CD14-positive monocyte (primary cell): ENCODE measurements at regions not wholly inside any gene's neighbourhood (a gene's known extent, or its start where the extent isn't known, plus 50 kb on each side); places are given as distances from the start of the nearest gene placed in this dataset.

ENCODE experiments used
- DNase-seq, 3 donors: peaks; one replicate each; pipeline ENCODE4 v3.0.0-alpha.2; 2011 to 2022
- H2AFZ ChIP-seq: 2 replicates; pipeline ENCODE4 v1.6.0; 2012; ENCODE audit warnings: mild to moderate bottlenecking, low read depth, low read length, inconsistent platforms; ENCODE audit not compliant: insufficient read depth, poor library complexity, severe bottlenecking
- H3K27ac ChIP-seq, 2 donors: 1 replicate in 1 of 2; 2 replicates in 1 of 2; pipeline ENCODE4 v1.5.1; 2012 to 2013; ENCODE audit warnings: low read length in 2 of 2, control low read depth in 1 of 2, inconsistent platforms in 1 of 2, low read depth in 1 of 2, mild to moderate bottlenecking in 1 of 2
- H3K27me3 ChIP-seq, 2 donors: one replicate each; pipeline versions ENCODE4 v1.6.0 to v1.6.1; 2011 to 2013; ENCODE audit warnings: low read length in 2 of 2; ENCODE audit not compliant: control insufficient read depth in 2 of 2, insufficient read depth in 2 of 2
- H3K36me3 ChIP-seq, 2 donors: replicated peaks in 1 of 2; 1 replicate in 1 of 2; 2 replicates in 1 of 2; pipeline versions ENCODE4 v1.5.1 to v1.6.1; 2012 to 2013; ENCODE audit warnings: low read length in 2 of 2, control low read depth in 1 of 2, inconsistent platforms in 1 of 2, mild to moderate bottlenecking in 1 of 2; ENCODE audit not compliant: insufficient read depth in 2 of 2, control insufficient read depth in 1 of 2
- H3K4me1 ChIP-seq, 2 donors: 1 replicate in 1 of 2; 2 replicates in 1 of 2; pipeline versions ENCODE4 v1.5.1 to v1.6.1; 2012 to 2013; ENCODE audit warnings: low read length in 2 of 2, control low read depth in 1 of 2, inconsistent platforms in 1 of 2, mild to moderate bottlenecking in 1 of 2, moderate library complexity in 1 of 2; ENCODE audit not compliant: insufficient read depth in 2 of 2, control insufficient read depth in 1 of 2
- H3K4me2 ChIP-seq: replicated peaks from 2 replicates; pipeline ENCODE3; 2012; ENCODE audit warnings: low read length, moderate library complexity, mild to moderate bottlenecking; ENCODE audit not compliant: poor library complexity, severe bottlenecking; ENCODE audit errors: extremely low read depth
- H3K4me3 ChIP-seq, 3 experiments: fragments of 200-600 bp in 1 of 3; sonication (generic) in 1 of 3; replicated peaks in 1 of 3; 1 replicate in 2 of 3; 2 replicates in 1 of 3; pipeline ENCODE4 v1.5.1; 2011 to 2013; ENCODE audit warnings: low read length in 3 of 3, mild to moderate bottlenecking in 3 of 3, control low read depth in 2 of 3, low read depth in 2 of 3, inconsistent platforms in 1 of 3, moderate library complexity in 1 of 3
- H3K79me2 ChIP-seq: 2 replicates; pipeline ENCODE4 v1.6.0; 2012; ENCODE audit warnings: mild to moderate bottlenecking, control low read depth, inconsistent platforms, low read length, moderate library complexity; ENCODE audit not compliant: insufficient read depth
- H3K9ac ChIP-seq: 2 replicates; pipeline ENCODE4 v1.6.0; 2017; ENCODE audit warnings: low read length, mild to moderate bottlenecking; ENCODE audit not compliant: insufficient read depth, poor library complexity, severe bottlenecking
- H3K9me3 ChIP-seq, 2 donors: replicated peaks in 1 of 2; 1 replicate in 1 of 2; 2 replicates in 1 of 2; pipeline versions ENCODE4 v1.5.1 to v1.6.1; 2012 to 2013; ENCODE audit warnings: low read length in 2 of 2, control low read depth in 1 of 2; ENCODE audit not compliant: control insufficient read depth in 1 of 2, insufficient read depth in 1 of 2
- H4K20me1 ChIP-seq: 2 replicates; pipeline ENCODE4 v1.6.0; 2012; ENCODE audit warnings: mild to moderate bottlenecking, low read length, control low read depth, moderate library complexity; ENCODE audit not compliant: insufficient read depth
- H3K27ac Mint-ChIP-seq, 7 donors: one replicate each; pipeline ENCODE4 v1.8.0; 2020; ENCODE audit warnings: mild to moderate bottlenecking in 7 of 7, mixed read lengths in 7 of 7, moderate library complexity in 6 of 7, inconsistent platforms in 2 of 7
- H3K27me3 Mint-ChIP-seq, 3 donors: one replicate each; pipeline ENCODE4 v1.8.0; 2021 to 2022; ENCODE audit warnings: low read depth in 3 of 3, mild to moderate bottlenecking in 3 of 3, mixed read lengths in 3 of 3, moderate library complexity in 3 of 3, inconsistent platforms in 1 of 3
- H3K36me3 Mint-ChIP-seq, 2 donors: one replicate each; pipeline ENCODE4 v1.8.0; 2020; ENCODE audit warnings: mixed read lengths in 2 of 2, inconsistent platforms in 1 of 2, mild to moderate bottlenecking in 1 of 2
- H3K4me1 Mint-ChIP-seq: one replicate; pipeline ENCODE4 v1.8.0; 2020; ENCODE audit warnings: mild to moderate bottlenecking, mixed read lengths
- H3K4me3 Mint-ChIP-seq, 2 donors: one replicate each; pipeline ENCODE4 v1.8.0; 2020; ENCODE audit warnings: mild to moderate bottlenecking in 2 of 2, mixed read lengths in 2 of 2, moderate library complexity in 1 of 2
- H3K9me3 Mint-ChIP-seq, 7 donors: one replicate each; pipeline ENCODE4 v1.8.0; 2020 to 2022; ENCODE audit warnings: mixed read lengths in 7 of 7, mild to moderate bottlenecking in 6 of 7, moderate library complexity in 6 of 7, inconsistent platforms in 2 of 7
- CTCF ChIP-seq: fragments of 200-600 bp; IDR thresholded peaks from one replicate; pipeline ENCODE4 v1.8.0; 2022; ENCODE audit warnings: antibody characterized with exemption, mild to moderate bottlenecking
- WGBS: methylation state at CpG from one replicate; pipeline ENCODE4 v1.1.5; 2013; ENCODE audit warnings: missing lambda C conversion rate; ENCODE audit not compliant: insufficient coverage; 5-methylcytosine and 5-hydroxymethylcytosine counted together
- intact Hi-C, 2 donors: fragments of 100-400 bp; cut with micrococcal nuclease; formaldehyde crosslinking; loops; one replicate each; pipeline versions ENCODE4 v1.15.0 to v1.15.1; 2023

GRCh38 chr10:21197838-21198237 is 300.7 kb upstream of the NEBL start:
- no peaks in the 10 kb centered on the region for H3K4me1 Mint-ChIP-seq
- Histone ChIP-seq H3K27ac (no peak overlapping the region), H3K79me2 (no peaks in the 10 kb centered on the region), H3K9ac (no peak overlapping the region), H3K4me2 (no peak overlapping the region), H3K36me3 (no peaks in the 10 kb centered on the region), H3K9me3 (peaks cover 14 to 23% of the 10 kb centered on the region in 2 donors), H3K4me3 (no peak overlapping the region), H3K27me3 (no peaks in the 10 kb centered on the region), H2AFZ (no peak overlapping the region), H3K4me1 (no peaks in the 10 kb centered on the region), H4K20me1 (no peaks in the 10 kb centered on the region)
- peaks cover 0 to 3% of the 10 kb centered on the region in 2 donors for H3K36me3 Mint-ChIP-seq
- H3K4me3 Mint-ChIP-seq, result no peak overlapping the region
- no peak for DNase-seq
- H3K27ac Mint-ChIP-seq, result no peak overlapping the region
- no peak for TF ChIP-seq CTCF
- H3K9me3 Mint-ChIP-seq, result peaks cover 9 to 23% (median 16%) of the 10 kb centered on the region in 7 donors
- intact Hi-C loops, result no loop called here
- WGBS, result 92% methylated on average over 3 of the region's 3 CpGs
- peaks cover 0 to 14% (median 6%) of the 10 kb centered on the region in 3 donors for H3K27me3 Mint-ChIP-seq

- no peaks in the 10 kb centered on the region for H3K4me1 ChIP-seq
- H3K9me3 ChIP-seq, result peaks cover 14 to 23% of the 10 kb centered on the region in 2 donors
- Mint-ChIP-seq H3K27ac (no peak overlapping the region), H3K27me3 (peaks cover 0 to 12% (median 7%) of the 10 kb centered on the region in 3 donors), H3K36me3 (peaks cover 0 to 3% of the 10 kb centered on the region in 2 donors), H3K9me3 (peaks cover 9 to 25% (median 16%) of the 10 kb centered on the region in 7 donors), H3K4me3 (no peak overlapping the region), H3K4me1 (no peaks in the 10 kb centered on the region)
- no peaks in the 10 kb centered on the region for H3K27me3 ChIP-seq
- no peak overlapping the region for H3K4me3 ChIP-seq
- H3K27ac ChIP-seq, result no peak overlapping the region
- WGBS, result 95% methylated on average over 3 of the region's 5 CpGs
- TF ChIP-seq CTCF, result no peak
- no peaks in the 10 kb centered on the region for H4K20me1 ChIP-seq
- H3K4me2 ChIP-seq, result no peak overlapping the region
- no peak overlapping the region for H2AFZ ChIP-seq
- intact Hi-C loops, result no loop called here
- H3K36me3 ChIP-seq, result no peaks in the 10 kb centered on the region
- no peak for DNase-seq
- no peak overlapping the region for H3K9ac ChIP-seq
- H3K79me2 ChIP-seq, result no peaks in the 10 kb centered on the region
Measured at GRCh38 chr10:21196822-21197395, 299.8 kb upstream of the NEBL start.
